ENCODE measurements at regions not wholly inside any gene's neighbourhood (a gene's known extent, or its start where the extent isn't known, plus 50 kb on each side); places are given as distances from the start of the nearest gene placed in this dataset.

DNA sequence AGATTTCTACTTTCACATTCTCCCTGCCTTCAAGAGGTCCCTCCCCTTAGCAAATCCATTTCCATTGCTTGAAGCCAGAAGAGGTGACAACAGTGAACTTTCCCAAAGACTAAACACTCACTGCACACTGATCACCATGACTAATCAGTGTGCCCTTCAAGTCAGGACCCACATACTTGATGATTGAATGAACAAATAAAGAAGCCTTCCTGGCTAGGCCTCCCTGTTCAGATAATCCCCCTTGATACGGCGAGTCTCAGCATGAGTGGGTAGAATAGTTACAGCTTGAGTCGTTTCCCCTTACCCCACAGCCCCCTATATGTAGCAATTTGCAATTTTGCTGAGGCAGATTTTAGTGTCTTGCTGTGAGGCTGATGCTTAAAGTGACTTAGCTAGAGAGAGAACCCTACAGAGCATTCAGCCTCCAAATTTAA is 102.2 kb downstream of the UNC5CL start:
- peak; percentile 63 for DNase-seq

GRCh38 chr6:40933864-40934263 is 105.2 kb downstream of the UNC5CL start:
- DNase-seq = no peak

GRCh38 chr6:40932953-40933352 is 106.1 kb downstream of the UNC5CL start:
- DNase-seq = no peak

- DNase-seq = no peak
Measured at GRCh38 chr6:40932366-40932765, 106.7 kb downstream of the UNC5CL start.

- peak; percentile 28 for DNase-seq
Measured at GRCh38 chr6:40931931-40932330, 107.1 kb downstream of the UNC5CL start.

DNA sequence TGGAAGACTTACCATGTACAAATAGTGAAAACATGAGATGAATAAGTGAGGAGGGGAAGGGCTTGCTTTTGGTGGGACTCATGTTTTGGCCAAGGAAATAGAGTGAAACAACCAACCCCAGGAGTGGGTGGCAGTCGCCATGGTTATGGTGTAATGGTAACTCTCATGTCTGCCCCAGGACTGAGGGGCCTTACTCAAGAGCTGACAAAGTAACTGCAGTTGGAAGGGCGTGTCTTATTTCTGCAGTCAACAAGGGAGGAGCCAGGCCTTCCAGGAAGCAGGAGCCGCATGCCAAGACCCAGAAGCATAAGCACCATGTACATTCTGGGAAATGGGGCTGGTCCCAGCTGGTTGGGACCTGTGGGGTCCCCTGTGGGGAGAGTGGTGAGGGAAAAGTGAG is 108.5 kb downstream of the UNC5CL start:
- DNase-seq = no peak

- no peak for DNase-seq
Measured at GRCh38 chr6:40930045-40930444, 109.0 kb downstream of the UNC5CL start.

DNA sequence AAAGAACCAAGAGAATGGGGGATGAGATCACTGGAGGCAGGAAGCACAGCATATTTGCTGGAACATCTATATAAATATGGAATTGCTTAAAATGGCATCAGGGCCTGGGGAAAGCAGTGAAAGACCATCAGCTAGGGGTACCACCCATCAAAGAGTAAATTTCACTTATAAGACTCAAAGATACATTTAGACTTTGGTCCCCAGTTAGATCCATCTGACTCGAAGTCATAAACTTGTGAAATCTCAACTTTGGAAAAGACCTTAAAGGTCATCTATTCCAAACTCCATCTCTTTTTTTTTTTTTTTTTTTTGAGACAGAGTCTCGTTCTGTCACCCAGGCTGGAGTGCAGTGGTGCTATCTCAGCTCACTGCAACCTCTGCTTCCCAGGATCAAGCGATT is 109.8 kb downstream of the UNC5CL start:
- DNase-seq = no peak

DNA sequence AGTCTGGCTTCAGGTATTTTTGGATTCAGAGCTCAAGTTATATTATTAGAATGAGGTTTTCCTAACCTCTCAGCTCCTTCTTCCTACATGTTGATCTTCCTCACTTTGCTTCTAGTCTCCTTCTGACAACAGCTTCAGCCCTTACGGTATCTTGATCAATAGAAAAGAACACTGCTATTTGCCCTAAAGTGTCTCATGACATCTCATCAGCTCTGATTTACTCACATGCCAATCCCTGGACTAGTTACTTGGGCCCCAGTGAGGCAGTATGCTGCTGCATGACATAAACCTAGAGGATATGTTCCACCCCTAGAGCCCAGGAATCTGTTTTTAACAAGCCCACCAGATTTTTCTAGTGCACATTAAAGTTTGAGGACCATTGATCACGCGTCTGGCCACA is 110.3 kb downstream of the UNC5CL start:
- no peak for DNase-seq

GRCh38 chr6:40928307-40928706 is 110.7 kb downstream of the UNC5CL start:
- DNase-seq = no peak

DNA sequence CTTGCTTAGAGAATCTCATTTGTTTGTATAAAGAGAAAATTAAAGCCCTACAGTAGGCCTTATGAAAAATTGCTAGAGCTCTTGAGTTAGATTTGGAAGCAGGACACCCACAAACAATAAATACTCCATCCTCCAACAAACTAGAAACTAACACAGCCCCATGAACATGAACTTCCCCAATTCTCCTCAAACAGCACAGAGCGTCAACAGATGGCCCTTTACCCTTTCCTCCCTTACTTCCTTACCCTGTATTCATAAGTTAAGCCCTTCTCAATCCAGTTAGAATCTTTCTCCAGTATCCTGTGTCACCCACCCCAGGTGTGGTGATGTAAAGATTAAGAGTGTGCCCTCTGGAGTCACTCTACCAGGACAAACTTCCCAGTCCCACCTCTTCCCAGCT is 113.7 kb downstream of the UNC5CL start:
- no peak for DNase-seq

DNA sequence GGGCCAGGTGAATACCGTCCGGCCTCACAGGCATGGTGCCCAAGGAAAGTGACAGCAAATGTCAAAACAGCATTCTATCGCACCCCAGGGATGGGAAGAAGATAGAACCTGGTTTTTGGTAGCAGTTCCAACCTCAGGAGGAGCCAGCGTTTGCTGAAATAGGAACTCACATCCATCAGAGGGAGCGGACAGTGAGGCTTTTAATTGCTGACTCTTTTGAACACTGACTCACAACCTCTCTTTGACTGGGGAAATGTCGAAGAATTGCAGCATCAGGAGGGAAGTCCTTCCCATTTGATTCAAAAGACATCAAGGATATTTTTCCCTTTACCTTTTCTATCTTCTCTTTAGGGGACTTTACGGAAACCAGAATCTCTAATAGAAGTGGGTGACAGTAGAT is 114.2 kb downstream of the UNC5CL start:
- no peak for DNase-seq

DNA sequence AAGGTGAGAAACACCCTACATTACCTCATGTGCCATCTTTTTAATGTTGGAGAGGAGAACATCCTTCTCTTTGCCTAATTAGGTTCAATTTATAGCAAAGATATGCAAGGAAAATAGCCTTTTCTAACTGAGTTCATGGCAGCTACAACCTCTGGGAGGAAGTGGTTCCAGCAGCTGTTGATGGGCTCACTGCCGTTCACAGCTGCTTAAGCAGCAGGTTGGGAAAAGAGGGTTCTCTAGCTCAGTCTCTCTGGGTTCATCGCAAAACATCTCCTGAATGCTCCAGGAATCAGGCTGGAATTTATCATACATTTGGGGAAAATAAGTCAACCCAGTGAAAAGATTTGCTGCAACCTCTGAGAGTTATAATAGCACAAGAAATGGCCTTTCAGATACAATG is 115.1 kb downstream of the UNC5CL start:
- no peak for DNase-seq

GRCh38 chr6:40923326-40923725 is 115.7 kb downstream of the UNC5CL start:
- no peak for DNase-seq

GRCh38 chr6:40922281-40922680 is 116.7 kb downstream of the UNC5CL start:
- peak; percentile 9 for DNase-seq

DNA sequence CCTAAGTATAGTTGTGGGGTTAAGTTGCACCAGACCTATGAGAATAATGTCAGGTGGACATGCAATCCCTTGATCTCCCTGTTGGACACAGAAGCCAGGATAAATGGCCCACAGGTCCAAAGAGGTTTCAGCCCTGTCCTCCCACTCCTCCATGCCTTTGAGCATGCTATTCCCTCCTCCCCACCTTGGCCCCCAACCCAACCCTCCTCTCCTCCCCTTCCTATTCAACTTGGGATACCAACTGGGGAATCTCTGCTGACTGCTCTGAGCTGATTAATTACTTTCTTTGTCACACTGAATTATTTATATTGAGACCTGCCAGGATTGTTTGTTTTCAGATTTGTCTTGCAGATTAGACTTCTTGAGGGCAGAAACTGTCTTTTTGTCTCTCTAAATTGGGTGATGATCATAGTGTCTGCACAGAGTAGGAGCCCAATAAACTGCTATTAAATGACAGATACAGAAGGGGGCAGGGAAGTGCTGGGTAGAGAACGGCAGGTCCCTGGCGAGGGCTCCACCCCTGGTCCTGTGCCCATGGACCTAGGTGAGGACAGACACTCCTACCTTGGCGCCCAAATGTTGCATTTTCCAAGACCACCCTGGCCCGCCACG is 120.9 kb downstream of the UNC5CL start:
- DNase-seq = no peak

DNA sequence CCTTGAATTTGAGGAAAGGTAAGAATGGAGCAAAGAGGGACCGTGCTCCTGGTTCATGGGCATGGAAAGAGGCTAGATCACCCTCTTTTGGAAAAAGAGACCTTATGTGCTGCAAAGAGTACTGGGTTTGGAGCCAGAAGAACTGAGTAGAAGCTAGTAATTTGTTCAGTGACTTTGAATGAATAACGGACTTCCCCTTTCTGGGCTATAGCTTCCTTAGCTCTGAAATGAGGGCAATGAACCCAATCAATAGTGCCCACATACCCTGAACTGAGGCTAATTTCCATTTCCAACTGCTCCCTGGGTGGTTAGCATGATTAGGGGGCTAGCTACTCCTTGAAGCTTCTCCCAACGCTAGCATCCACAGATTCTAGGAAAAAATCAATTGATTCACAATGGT is 121.4 kb downstream of the UNC5CL start:
- DNase-seq = no peak

DNA sequence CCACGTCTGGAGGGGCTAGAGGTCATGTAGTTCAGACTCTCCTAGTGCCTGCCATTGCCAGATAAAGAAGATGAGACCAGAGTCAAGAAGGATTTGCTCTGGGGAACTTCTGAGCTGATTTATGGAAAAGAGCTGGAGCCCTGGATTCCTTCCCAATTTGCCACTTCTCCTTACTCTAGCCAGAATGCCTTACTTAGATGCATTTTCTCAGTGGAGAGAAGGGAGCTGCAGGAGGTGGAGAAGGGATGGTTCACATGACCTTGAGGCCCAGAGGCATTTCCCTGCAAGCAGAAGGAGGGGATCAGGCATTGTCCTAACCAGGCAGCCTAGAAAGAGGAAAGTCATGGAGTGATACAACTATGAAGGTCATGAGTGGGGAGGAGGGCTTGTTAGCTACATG is 122.2 kb downstream of the UNC5CL start:
- no peak for DNase-seq

GRCh38 chr6:40915165-40915564 is 123.9 kb downstream of the UNC5CL start:
- no peak for DNase-seq

DNA sequence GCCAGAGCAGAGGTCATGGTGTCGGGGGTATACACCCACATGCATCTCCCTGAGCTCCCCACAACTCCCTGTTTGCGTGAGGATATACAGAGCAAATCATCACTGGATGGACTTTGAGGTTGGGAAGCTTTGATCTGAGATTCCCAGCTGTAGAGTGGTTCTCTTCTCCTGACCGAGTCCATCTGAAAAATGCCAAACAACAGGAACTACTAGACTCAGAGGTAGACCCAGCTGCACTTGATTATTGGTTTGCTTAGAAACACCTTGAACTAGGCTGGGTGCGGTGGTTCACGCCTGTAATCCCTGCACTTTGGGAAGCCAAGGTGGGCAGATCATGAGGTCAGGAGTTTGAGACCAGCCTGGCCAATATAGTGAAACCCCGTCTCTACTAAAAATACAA is 125.0 kb downstream of the UNC5CL start:
- DNase-seq = no peak

- no peak for DNase-seq
Measured at GRCh38 chr6:40912158-40912946, 126.7 kb downstream of the UNC5CL start.

DNA sequence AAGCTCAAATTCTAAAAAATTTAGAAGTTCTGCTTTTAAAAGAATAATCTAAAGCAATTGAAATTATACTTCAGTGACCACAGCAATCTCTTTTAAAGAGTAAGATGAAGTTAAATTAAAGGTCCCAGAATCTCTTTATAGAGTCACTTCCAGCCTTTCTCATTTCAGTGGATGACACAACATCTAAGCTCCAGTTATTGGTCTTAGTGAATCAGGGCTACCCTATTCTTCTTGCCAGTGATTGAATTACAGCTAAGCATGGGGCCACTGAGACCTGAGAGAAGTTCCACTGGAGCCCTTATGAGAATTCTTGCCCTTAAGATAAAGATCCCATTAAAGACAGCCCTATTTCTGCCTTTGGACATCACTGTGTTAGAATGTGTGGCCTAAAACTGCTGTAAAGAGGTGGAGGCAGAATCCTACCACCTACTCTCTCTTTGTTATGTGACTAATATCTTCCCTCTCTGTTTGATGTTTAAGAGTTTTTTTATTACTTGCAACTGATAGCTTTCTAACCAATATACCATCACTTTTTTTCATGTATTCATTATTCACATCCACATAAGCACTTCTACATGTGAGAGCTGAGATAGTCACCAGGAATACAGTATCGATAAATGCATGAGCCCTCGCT is 128.6 kb downstream of the UNC5CL start:
- DNase-seq = no peak

DNA sequence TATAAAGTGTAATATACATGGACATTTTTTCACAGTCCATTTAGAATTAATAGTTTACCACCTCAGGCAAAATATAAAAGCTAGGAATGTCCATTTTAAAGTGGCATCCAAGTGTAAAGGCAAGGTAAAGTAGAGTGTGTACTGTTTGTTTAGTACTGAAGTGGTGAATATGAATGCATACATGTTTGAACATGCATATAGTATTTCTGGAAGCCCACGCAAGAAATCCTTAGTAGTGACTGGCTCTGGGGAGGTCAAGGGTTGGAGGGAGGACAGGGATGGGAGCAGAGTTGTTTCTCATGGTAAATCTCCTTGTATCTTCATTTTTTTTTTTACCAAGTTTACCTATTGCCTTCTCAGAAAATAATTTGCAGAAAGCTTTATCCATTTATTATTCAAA is 129.2 kb downstream of the UNC5CL start:
- DNase-seq = no peak

DNA sequence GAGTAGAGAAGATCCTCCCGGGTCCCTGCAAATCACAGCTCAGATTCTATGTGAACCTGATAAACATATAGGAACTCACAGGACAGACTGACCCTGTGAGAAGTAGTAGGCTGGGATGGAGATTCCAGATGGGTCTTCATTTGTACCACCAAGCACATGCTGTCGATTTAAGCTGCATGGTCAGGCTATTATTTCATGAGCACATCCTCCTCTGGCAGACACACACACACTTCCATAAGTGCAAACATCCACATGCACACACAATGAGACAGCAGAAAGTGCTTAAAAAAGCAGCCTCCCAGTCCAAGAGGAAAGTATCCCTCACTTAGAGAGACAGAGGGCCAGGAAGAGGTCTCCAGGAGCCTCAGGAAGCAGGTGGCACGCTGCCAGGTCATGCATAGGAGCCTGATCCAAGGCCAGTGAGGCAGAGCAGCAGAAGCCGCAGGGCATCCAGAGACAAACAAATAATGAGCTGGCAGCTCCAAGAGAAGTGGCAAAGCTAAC is 131.8 kb downstream of the UNC5CL start:
- no peak for DNase-seq
